GM12878 (cell line): ENCODE measurements at regions not wholly inside any gene's neighbourhood (a gene's known extent, or its start where the extent isn't known, plus 50 kb on each side); places are given as distances from the start of the nearest gene placed in this dataset.
A peak's percentile ranks its signal among the peaks of the same experiment; 100 is the strongest.

Experiments used
- ATAC-seq: fragments of 200-7000 bp; cut with Tn5 transposase; 3 replicates; pipeline ENCODE4 v1.9.1; 2020; ENCODE audit warnings: mild to moderate bottlenecking, moderate library complexity
- BruUV-seq: library from RNA; stranded (reverse); fragments of 400-500 nt; replicated peaks from 2 replicates; lab custom pipeline; 2021; lab: Mats Ljungman, UMichigan
- CTCF ChIA-PET: fragments of 300-600 bp; sonication (Branson Sonifier 250); formaldehyde crosslinking; extraction: SDS; loops from one replicate; lab custom pipeline; 2021; ENCODE audit warnings: inconsistent platforms; lab: Yijun Ruan, JAX
- POLR2A ChIA-PET: fragments of 350-600 bp; formaldehyde crosslinking; extraction: SDS; loops from one replicate; lab custom pipeline; 2021; ENCODE audit warnings: inconsistent platforms; lab: Charles Lee
- RAD21 ChIA-PET: fragments of 300-600 bp; sonication (Branson Sonifier 250); formaldehyde crosslinking; loops from one replicate; lab custom pipeline; 2023; ENCODE audit warnings: antibody characterized with exemption; ENCODE audit not compliant: unreplicated experiment; lab: Charles Lee
- SMC1A ChIA-PET: fragments of 300-600 bp; sonication (Branson Sonifier 250); formaldehyde crosslinking; loops from one replicate; lab custom pipeline; 2023; ENCODE audit not compliant: unreplicated experiment, uncharacterized antibody; lab: Charles Lee
- DNase-seq: peaks from one replicate; pipeline ENCODE4 v3.0.0-alpha.2; 2011; ENCODE audit warnings: low read depth, low spot score
- FAIRE-seq: peaks from 3 replicates; lab custom pipeline; 2011; peaks lifted over from hg19 to GRCh38; lab: Jason Lieb, UNC
- H2AFZ ChIP-seq: 2 replicates; pipeline ENCODE4 v1.6.0; 2011; ENCODE audit warnings: low read depth, low read length, control low read depth; ENCODE audit not compliant: control insufficient read depth
- H3K27ac ChIP-seq: 2 replicates; pipeline ENCODE4 v1.5.1; 2011; ENCODE audit warnings: control low read depth; ENCODE audit not compliant: control insufficient read depth, insufficient read depth
- H3K27me3 ChIP-seq, 2 experiments: replicated peaks in 1 of 2; 2 replicates each; pipeline versions ENCODE4 v1.6.0 to v1.6.1; 2011; ENCODE audit warnings: low read length in 1 of 2; ENCODE audit not compliant: control insufficient read depth in 2 of 2, insufficient read depth in 2 of 2
- H3K36me3 ChIP-seq, 2 experiments: 2 replicates each; pipeline ENCODE4 v1.5.1; 2011; ENCODE audit warnings: low read length in 1 of 2; ENCODE audit not compliant: control insufficient read depth in 2 of 2, insufficient read depth in 2 of 2
- H3K4me1 ChIP-seq: 2 replicates; pipeline ENCODE4 v1.6.1; 2011; ENCODE audit warnings: mild to moderate bottlenecking, low read length, moderate library complexity, mixed read lengths; ENCODE audit not compliant: control insufficient read depth, insufficient read depth
- H3K4me2 ChIP-seq: 2 replicates; pipeline ENCODE4 v1.6.0; 2011; ENCODE audit warnings: control low read depth; ENCODE audit not compliant: control insufficient read depth, insufficient read depth
- H3K4me3 ChIP-seq: fragments of 200-600 bp; sonication (generic); 2 replicates; pipeline ENCODE4 v1.5.1; 2016
- H3K79me2 ChIP-seq: 2 replicates; pipeline ENCODE4 v1.6.0; 2011; ENCODE audit warnings: low read length; ENCODE audit not compliant: control insufficient read depth, insufficient read depth
- H3K9ac ChIP-seq: 2 replicates; pipeline ENCODE4 v1.8.0; 2011; ENCODE audit warnings: low read length, control low read depth, mixed read lengths; ENCODE audit not compliant: control insufficient read depth, insufficient read depth
- H3K9me3 ChIP-seq: replicated peaks from 3 replicates; pipeline ENCODE4 v1.5.1; 2011; ENCODE audit warnings: mild to moderate bottlenecking, low read length; ENCODE audit not compliant: control insufficient read depth, insufficient read depth
- H4K20me1 ChIP-seq: 2 replicates; pipeline ENCODE4 v1.6.0; 2011; ENCODE audit not compliant: control insufficient read depth, insufficient read depth
- CBFB ChIP-seq: IDR thresholded peaks from 2 replicates; pipeline ENCODE4 v1.6.1; 2016; ENCODE audit warnings: antibody characterized with exemption, low read depth
- CREM ChIP-seq: IDR thresholded peaks from 2 replicates; pipeline ENCODE4 v1.6.1; 2014; ENCODE audit warnings: antibody characterized with exemption, low read depth
- EED ChIP-seq: sonication (generic); IDR thresholded peaks from 2 replicates; pipeline ENCODE4 v1.6.1; 2016; ENCODE audit warnings: antibody characterized with exemption, low read depth
- ETV6 ChIP-seq, 2 experiments: fragments of 450-650 bp in 1 of 2; IDR thresholded peaks in 1 of 2; conservative IDR thresholded peaks in 1 of 2; 2 replicates each; pipeline ENCODE4 v1.6.1; 2014; ENCODE audit warnings: antibody characterized with exemption in 1 of 2, borderline replicate concordance in 1 of 2, low read depth in 1 of 2, mild to moderate bottlenecking in 1 of 2, moderate library complexity in 1 of 2
- GABPA ChIP-seq: IDR thresholded peaks from 2 replicates; pipeline ENCODE4 v1.6.1; 2014; ENCODE audit warnings: antibody characterized with exemption, low read depth, mild to moderate bottlenecking, inconsistent platforms
- IKZF1 ChIP-seq: fragments of 450-650 bp; conservative IDR thresholded peaks from 2 replicates; pipeline ENCODE4 v1.6.1; 2017; ENCODE audit warnings: antibody characterized with exemption, mild to moderate bottlenecking
- IRF4 ChIP-seq: IDR thresholded peaks from 2 replicates; pipeline ENCODE4 v1.6.1; 2011; ENCODE audit warnings: low read depth, low read length
- JUNB ChIP-seq: IDR thresholded peaks from 2 replicates; pipeline ENCODE4 v1.6.1; 2016; ENCODE audit warnings: antibody characterized with exemption, mild to moderate bottlenecking
- KLF5 ChIP-seq: fragments of 450-650 bp; IDR thresholded peaks from 2 replicates; pipeline ENCODE4 v1.6.1; 2014; ENCODE audit warnings: mild to moderate bottlenecking; ENCODE audit not compliant: partially characterized antibody
- MTA2 ChIP-seq: fragments of 450-650 bp; IDR thresholded peaks from 2 replicates; pipeline ENCODE4 v1.6.1; 2016; ENCODE audit warnings: low read depth, mild to moderate bottlenecking, moderate library complexity
- SIX5 ChIP-seq: IDR thresholded peaks from 2 replicates; pipeline ENCODE4 v1.6.1; 2011; ENCODE audit warnings: mild to moderate bottlenecking, low read depth, low read length, moderate library complexity; ENCODE audit not compliant: severe bottlenecking
- SMAD1 ChIP-seq: fragments of 450-650 bp; IDR thresholded peaks from 2 replicates; pipeline ENCODE4 v1.6.1; 2018; ENCODE audit warnings: mild to moderate bottlenecking, low read depth; ENCODE audit not compliant: partially characterized antibody
- SMAD5 ChIP-seq: IDR thresholded peaks from 2 replicates; pipeline ENCODE4 v1.6.1; 2016; ENCODE audit warnings: antibody characterized with exemption, low read depth
- TCF7 ChIP-seq: IDR thresholded peaks from 2 replicates; pipeline ENCODE4 v1.6.1; 2014; ENCODE audit warnings: antibody characterized with exemption, borderline replicate concordance
- WGBS: methylation state at CpG from one replicate; pipeline ENCODE4 v1.1.6; 2016; ENCODE audit warnings: low lambda C conversion rate; ENCODE audit not compliant: insufficient replicate concordance, insufficient coverage; ENCODE audit errors: missing lambda C conversion rate; 5-methylcytosine and 5-hydroxymethylcytosine counted together
- in situ Hi-C: fragments of 300-500 bp; cut with MboI; formaldehyde crosslinking; loops from 9 replicates; pipeline ENCODE4 v1.14.3; 2018; ENCODE audit warnings: mixed read lengths
- intact Hi-C: fragments of 100-400 bp; cut with micrococcal nuclease; formaldehyde crosslinking; loops from one replicate; pipeline ENCODE4 v1.14.2; 2022; ENCODE audit not compliant: unreplicated experiment
- TF ChIP-seq, protein P1 (sequence below): IDR thresholded peaks from 2 replicates; pipeline ENCODE4 v1.6.1; 2011; ENCODE audit warnings: borderline replicate concordance, low read depth, mild to moderate bottlenecking, moderate library complexity, low read length; ENCODE audit not compliant: insufficient read depth, poor library complexity, severe bottlenecking

DNA sequence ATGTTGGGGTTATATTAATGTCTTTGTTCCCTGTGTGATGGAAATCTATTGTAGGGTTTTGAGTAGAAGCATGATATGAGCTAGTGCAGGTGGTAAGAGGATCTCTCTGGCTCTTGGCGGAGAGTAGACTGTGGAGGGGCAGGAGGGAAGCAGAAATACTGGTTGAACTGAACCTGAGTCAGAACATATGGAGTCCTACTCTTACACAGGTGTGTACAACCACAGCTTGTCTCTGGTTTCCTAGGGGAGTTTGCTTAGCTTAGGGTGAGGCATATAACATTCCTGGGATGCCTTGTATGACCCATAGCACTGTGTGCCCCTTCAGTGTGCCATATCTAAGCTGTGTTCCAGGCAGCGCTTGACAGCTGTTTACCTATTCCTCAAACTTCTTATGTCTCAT is 97.3 kb upstream of the GCFC2 start:
- intact Hi-C loops: no loop called here
- POLR2A ChIA-PET: no interaction called here
- no TSS peak for BruUV-seq

DNA sequence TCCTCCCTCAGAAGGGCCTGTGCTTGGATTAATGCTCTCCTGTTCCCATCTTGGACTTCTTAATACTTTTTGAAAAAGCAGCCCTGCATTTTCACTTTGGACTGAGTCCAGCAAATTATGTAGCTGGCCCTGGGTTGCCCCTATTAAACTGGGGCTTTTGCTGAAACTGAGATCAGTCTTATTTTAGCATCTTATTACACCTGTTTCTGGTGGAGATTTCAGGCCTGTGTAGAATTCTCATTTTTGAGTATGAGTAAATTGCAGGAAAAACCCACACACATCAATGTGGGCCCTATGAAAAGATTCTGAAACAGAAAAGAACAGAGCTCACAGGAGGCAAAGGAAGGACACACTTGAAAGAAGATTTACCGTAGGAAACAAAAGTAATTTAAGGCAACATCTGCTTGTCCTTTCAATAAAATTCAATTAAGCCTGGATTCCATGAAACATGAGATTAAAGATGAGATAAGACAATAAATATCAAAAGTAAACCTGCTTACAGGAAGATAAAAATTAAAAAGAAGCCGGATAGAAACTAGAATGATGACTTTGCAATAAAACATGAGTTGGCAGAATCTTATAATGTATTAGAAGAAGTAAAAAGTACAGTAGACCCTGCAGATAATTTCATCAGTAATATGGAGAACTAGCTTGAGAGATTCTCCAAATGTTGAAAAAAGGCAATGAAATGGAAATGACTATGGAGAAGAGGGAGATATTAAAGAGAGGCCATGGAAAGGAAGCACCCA is 90.7 kb upstream of the GCFC2 start:
- Histone ChIP-seq H3K27me3 (no peaks in the 10 kb centered on the region), H3K79me2 (no peaks in the 10 kb centered on the region), H3K36me3 (no peaks in the 10 kb centered on the region), H3K9me3 (no peaks in the 10 kb centered on the region; the same call in 2 of the 3 replicates), H3K4me3 (peak overlapping the region; percentile 2; the same call in 1 of the 2 replicates), H3K4me2 (peak overlapping the region; percentile 70), H3K27ac (peak overlapping the region; percentile 91), H3K9ac (peak overlapping the region; percentile 39; the same call in 1 of the 2 replicates), H2AFZ (no peak overlapping the region), H4K20me1 (no peaks in the 10 kb centered on the region), H3K4me1 (peaks cover 21% of the 10 kb centered on the region)
- DNase-seq (peak; percentile 56), FAIRE-seq (no peak), ATAC-seq (peak; percentile 69)
- BruUV-seq: no TSS peak
- 0% methylated on average over 2 of the region's 2 CpGs for WGBS
- SMC1A ChIA-PET: interaction anchor here (0.7 to 1.0 kb wide), 2 partner anchors 9 to 11 kb away, joined by 3 read pairs; no protein-coding TSS in a partner anchor
- RAD21 ChIA-PET: no interaction called here
- CTCF ChIA-PET: interaction anchor here (1.4 kb wide), 1 partner anchor 648 kb away, joined by 4 read pairs; no protein-coding TSS in a partner anchor
- intact Hi-C loops (no loop called here), in situ Hi-C loops (no loop called here)
- POLR2A ChIA-PET: no interaction called here
- TF ChIP-seq SIX5: no peak
- TF ChIP-seq ETV6 (conservative IDR thresholded peaks at IDR 0.05 in 1 of 2, IDR thresholded peaks at IDR 0.05 in 1 of 2; ENCODE audit: borderline replicate concordance in 1 of 2, low read depth in 1 of 2): peak in 1 of 2 experiments; percentile 35; a peak in 1 of 4 replicates
- peak; percentile 26; the same call in 1 of the 2 replicates for TF ChIP-seq MTA2
- peak; percentile 75 for TF ChIP-seq JUNB
- TF ChIP-seq, protein P1, sequence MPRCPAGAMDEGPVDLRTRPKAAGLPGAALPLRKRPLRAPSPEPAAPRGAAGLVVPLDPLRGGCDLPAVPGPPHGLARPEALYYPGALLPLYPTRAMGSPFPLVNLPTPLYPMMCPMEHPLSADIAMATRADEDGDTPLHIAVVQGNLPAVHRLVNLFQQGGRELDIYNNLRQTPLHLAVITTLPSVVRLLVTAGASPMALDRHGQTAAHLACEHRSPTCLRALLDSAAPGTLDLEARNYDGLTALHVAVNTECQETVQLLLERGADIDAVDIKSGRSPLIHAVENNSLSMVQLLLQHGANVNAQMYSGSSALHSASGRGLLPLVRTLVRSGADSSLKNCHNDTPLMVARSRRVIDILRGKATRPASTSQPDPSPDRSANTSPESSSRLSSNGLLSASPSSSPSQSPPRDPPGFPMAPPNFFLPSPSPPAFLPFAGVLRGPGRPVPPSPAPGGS: peak; percentile 42
- TF ChIP-seq CREM: peak; percentile 52; the same call in 1 of the 2 replicates
- peak; percentile 85 for TF ChIP-seq EED
- no peak for TF ChIP-seq KLF5
- TF ChIP-seq GABPA: peak; percentile 37; the same call in 1 of the 2 replicates
- no peak for TF ChIP-seq CBFB
- no peak for TF ChIP-seq IRF4
- 0 out of 2 replicates have a peak, but pooled peaks have one; percentile 17 for TF ChIP-seq IKZF1
- peak; percentile 58; the same call in 1 of the 2 replicates for TF ChIP-seq TCF7
- TF ChIP-seq SMAD5: no peak

More for the DNA sequence above, 97.3 kb upstream of the GCFC2 start:
- no peak for TF ChIP-seq SMAD1
- Histone ChIP-seq H3K79me2 (no peaks in the 10 kb centered on the region), H3K9ac (no peak overlapping the region), H3K9me3 (no peaks in the 10 kb centered on the region; the same call in 2 of the 3 replicates), H3K36me3 (no peaks in the 10 kb centered on the region), H3K27ac (no peak overlapping the region), H3K27me3 (no peaks in the 10 kb centered on the region), H4K20me1 (no peaks in the 10 kb centered on the region), H3K4me1 (no peaks in the 10 kb centered on the region), H3K4me2 (no peak overlapping the region), H2AFZ (no peak overlapping the region), H3K4me3 (no peak overlapping the region)
- CTCF ChIA-PET: no interaction called here
- RAD21 ChIA-PET: interaction anchor here (1.4 kb wide), 1 partner anchor 19 kb away, joined by 3 read pairs; no protein-coding TSS in a partner anchor
- FAIRE-seq (no peak), ATAC-seq (no peak), DNase-seq (no peak)
- WGBS: 89% methylated on average over 2 of the region's 2 CpGs
- in situ Hi-C loops: no loop called here
- SMC1A ChIA-PET: interaction anchor here (1.2 kb wide), 1 partner anchor 28 kb away, joined by 3 read pairs; no protein-coding TSS in a partner anchor
